Right atrium auricular region (tissue), 2 donors: ENCODE measurements at regions not wholly inside any gene's neighbourhood (a gene's known extent, or its start where the extent isn't known, plus 50 kb on each side); places are given as distances from the start of the nearest gene placed in this dataset.

Experiments
- DNase-seq: peaks from one replicate; pipeline ENCODE4 v3.0.0-alpha.2; 2019; ENCODE audit warnings: low spot score
- H3K27ac ChIP-seq, 2 donors: fragments of 200-600 bp; sonication (generic); 1 replicate in 1 of 2; 2 replicates in 1 of 2; pipeline ENCODE4 v1.5.1; 2016 to 2019
- H3K27me3 ChIP-seq, 2 donors: fragments of 200-600 bp; sonication (generic); one replicate each; pipeline versions ENCODE4 v1.5.1 to v1.6.0; 2017 to 2019
- H3K36me3 ChIP-seq: fragments of 200-600 bp; sonication (generic); one replicate; pipeline ENCODE4 v1.5.1; 2016
- H3K4me1 ChIP-seq, 2 donors: fragments of 200-600 bp; sonication (generic); one replicate each; pipeline versions ENCODE4 v1.5.1 to v1.6.0; 2017 to 2019
- H3K4me3 ChIP-seq, 2 donors: fragments of 200-600 bp; sonication (generic); 1 replicate in 1 of 2; 2 replicates in 1 of 2; pipeline ENCODE4 v1.5.1; 2017 to 2019; ENCODE audit warnings: mild to moderate bottlenecking in 1 of 2, moderate library complexity in 1 of 2
- H3K9me3 ChIP-seq, 2 donors: fragments of 200-600 bp; sonication (generic); one replicate each; pipeline ENCODE4 v1.5.1; 2019
- TF ChIP-seq, protein P1 (sequence below), 2 donors: fragments of 200-600 bp; sonication (generic); IDR thresholded peaks; one replicate each; pipeline ENCODE4 v1.5.1; 2019; ENCODE audit warnings: antibody characterized with exemption in 2 of 2

DNA sequence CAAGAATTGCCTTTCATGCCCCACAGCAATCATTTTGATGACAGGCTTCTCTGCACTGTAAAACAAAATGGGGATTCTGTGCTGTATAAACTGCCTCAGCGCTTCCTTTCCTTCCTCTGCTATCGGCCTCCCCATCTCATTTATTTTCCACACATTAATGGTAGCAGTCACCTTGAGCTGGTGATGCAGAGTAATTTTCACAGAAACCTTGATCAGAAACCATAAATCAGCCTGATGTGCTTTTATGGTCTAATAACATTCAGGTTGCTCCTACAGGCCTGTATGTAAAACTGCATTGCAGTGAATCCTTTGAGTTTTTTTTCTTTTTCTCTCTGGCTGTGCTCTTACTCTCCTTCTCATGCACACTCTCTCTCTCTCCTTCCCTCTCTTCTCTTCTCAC is 578.4 kb upstream of the STXBP6 start:
- Histone ChIP-seq H3K27ac (no peak overlapping the region), H3K9me3 (no peaks in the 10 kb centered on the region), H3K36me3 (no peaks in the 10 kb centered on the region), H3K4me1 (no peaks in the 10 kb centered on the region), H3K4me3 (no peak overlapping the region), H3K27me3 (no peaks in the 10 kb centered on the region)
- DNase-seq, result no peak
- TF ChIP-seq, protein P1, sequence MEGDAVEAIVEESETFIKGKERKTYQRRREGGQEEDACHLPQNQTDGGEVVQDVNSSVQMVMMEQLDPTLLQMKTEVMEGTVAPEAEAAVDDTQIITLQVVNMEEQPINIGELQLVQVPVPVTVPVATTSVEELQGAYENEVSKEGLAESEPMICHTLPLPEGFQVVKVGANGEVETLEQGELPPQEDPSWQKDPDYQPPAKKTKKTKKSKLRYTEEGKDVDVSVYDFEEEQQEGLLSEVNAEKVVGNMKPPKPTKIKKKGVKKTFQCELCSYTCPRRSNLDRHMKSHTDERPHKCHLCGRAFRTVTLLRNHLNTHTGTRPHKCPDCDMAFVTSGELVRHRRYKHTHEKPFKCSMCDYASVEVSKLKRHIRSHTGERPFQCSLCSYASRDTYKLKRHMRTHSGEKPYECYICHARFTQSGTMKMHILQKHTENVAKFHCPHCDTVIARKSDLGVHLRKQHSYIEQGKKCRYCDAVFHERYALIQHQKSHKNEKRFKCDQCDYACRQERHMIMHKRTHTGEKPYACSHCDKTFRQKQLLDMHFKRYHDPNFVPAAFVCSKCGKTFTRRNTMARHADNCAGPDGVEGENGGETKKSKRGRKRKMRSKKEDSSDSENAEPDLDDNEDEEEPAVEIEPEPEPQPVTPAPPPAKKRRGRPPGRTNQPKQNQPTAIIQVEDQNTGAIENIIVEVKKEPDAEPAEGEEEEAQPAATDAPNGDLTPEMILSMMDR (IDR thresholded peaks at IDR 0.05), result no peak

DNA sequence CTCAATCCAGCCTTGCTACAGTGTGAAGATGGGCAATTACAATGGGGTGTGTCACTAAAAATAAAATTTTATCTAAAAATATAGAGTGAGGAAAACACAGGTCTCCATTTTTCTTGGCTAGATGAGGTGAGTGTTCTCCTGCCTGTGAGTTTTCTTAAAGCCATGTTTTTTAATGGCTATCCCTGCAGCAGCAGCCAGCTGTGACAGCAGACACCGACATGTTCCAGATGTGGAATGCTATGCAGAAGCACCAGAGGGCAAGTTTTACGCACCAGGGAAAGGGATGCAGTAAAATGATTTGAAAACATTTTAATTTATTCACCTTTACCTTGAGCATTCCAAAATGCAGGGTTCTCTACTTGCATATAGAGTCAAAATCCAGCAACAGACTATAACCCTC is 577.0 kb upstream of the STXBP6 start:
- Histone ChIP-seq H3K36me3 (no peaks in the 10 kb centered on the region), H3K27me3 (no peaks in the 10 kb centered on the region), H3K27ac (no peak overlapping the region), H3K9me3 (no peaks in the 10 kb centered on the region), H3K4me1 (no peaks in the 10 kb centered on the region), H3K4me3 (no peak overlapping the region)
- DNase-seq, result no peak
- TF ChIP-seq, protein P1 (IDR thresholded peaks at IDR 0.05), result no peak

DNA sequence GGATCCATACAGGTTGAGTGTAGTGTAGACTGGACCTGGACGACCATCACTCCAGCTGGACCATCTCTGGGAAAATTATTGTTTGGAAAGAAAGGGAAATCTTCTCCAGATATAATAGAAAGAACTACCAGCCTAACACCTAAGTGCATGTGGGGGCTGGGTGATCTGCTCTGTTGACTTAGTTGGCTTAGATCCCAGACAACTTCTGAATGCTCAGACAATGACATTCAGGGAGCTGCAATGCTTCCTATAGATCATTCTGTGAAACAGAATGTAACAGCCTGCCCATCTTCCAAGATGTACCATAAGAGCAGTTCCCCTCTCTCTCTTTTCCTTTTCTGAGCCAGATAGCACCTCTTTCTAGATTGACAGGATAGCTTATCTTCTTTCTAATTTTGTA is 572.8 kb upstream of the STXBP6 start:
- Histone ChIP-seq H3K4me1 (no peaks in the 10 kb centered on the region), H3K27me3 (no peaks in the 10 kb centered on the region), H3K36me3 (no peaks in the 10 kb centered on the region), H3K27ac (no peak overlapping the region), H3K4me3 (no peak overlapping the region), H3K9me3 (no peaks in the 10 kb centered on the region)
- no peak for DNase-seq
- TF ChIP-seq, protein P1 (IDR thresholded peaks at IDR 0.05), result no peak

DNA sequence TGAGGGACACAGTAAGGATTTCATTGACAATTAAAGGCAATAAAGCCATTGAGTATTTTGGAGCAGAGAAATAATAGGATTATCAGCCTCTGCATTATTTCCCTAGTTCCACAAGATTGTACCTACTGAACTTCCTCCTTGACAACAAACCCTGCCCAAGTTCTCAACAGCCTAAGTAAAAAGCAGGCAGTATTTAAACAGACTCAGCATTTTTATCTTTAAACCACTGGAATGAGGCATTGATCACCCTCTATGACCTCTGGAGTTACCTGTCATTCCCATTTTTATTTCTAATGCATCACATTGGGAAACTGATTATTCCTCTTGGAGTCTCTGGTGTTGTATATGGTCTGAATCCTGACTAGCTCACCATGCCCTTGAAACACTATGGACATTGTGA is 570.6 kb upstream of the STXBP6 start:
- Histone ChIP-seq H3K9me3 (peaks cover 0 to 9% of the 10 kb centered on the region in 2 donors), H3K27me3 (no peaks in the 10 kb centered on the region)
- TF ChIP-seq, protein P1 (IDR thresholded peaks at IDR 0.05), result no peak

DNA sequence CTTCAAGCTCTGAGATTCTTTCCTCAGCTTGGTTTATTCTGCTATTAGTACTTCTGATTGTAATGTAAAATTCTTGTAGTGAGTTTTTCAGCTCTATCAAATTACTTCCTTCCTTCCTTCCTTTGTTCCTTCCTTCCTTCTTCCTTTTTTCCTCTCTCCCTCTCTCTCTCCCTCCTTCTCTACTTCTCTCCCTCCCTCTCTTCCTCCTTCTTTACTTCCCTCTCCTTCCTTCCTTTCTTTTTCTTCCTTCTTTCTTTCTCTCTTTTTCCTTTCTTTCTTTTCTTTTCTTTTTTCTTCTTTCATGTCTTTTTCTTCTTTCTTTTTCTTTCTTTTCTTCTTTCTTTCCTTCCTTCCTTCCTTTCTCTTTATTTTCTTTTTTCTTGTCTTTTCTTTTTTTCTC is 565.2 kb upstream of the STXBP6 start:
- DNase-seq, result no peak
- H3K9me3 ChIP-seq, result peaks cover 0 to 9% of the 10 kb centered on the region in 2 donors
- no peaks in the 10 kb centered on the region for H3K4me1 ChIP-seq
- no peak overlapping the region for H3K27ac ChIP-seq
- no peaks in the 10 kb centered on the region for H3K36me3 ChIP-seq
- TF ChIP-seq, protein P1 (IDR thresholded peaks at IDR 0.05), result no peak
- H3K27me3 ChIP-seq, result no peaks in the 10 kb centered on the region
- no peak overlapping the region for H3K4me3 ChIP-seq

More for the DNA sequence above, 570.6 kb upstream of the STXBP6 start:
- no peak for DNase-seq
- no peaks in the 10 kb centered on the region for H3K36me3 ChIP-seq
- no peaks in the 10 kb centered on the region for H3K4me1 ChIP-seq
- no peak overlapping the region for H3K4me3 ChIP-seq
- no peak overlapping the region for H3K27ac ChIP-seq

DNA sequence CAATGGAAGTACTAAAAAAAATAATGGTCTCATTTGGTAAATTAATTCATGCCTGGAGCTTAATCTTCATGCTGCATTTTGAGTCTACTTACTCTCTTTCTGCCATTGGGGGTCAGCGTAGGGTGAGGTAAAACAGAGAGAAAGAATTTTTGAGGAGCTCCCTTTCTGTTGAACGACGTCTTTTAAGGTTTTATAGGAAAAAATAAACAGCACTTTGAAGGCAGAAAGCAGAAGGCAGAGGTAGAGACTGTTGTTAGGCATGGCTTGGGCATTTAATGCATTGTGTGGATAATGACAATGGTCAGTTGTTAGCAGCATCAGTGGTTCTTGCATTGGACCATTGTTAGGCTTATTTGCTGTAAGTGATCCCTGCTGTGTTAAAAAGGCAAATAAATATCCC is 557.2 kb upstream of the STXBP6 start:
- no peak overlapping the region for H3K4me3 ChIP-seq
- H3K4me1 ChIP-seq, result no peaks in the 10 kb centered on the region
- no peak for DNase-seq
- no peaks in the 10 kb centered on the region for H3K36me3 ChIP-seq
- H3K27me3 ChIP-seq, result no peaks in the 10 kb centered on the region
- peaks cover 0 to 3% of the 10 kb centered on the region in 2 donors for H3K9me3 ChIP-seq
- TF ChIP-seq, protein P1 (IDR thresholded peaks at IDR 0.05), result no peak
- H3K27ac ChIP-seq, result no peak overlapping the region
